ENCODE measurements at regions not wholly inside any gene's neighbourhood (a gene's known extent, or its start where the extent isn't known, plus 50 kb on each side); places are given as distances from the start of the nearest gene placed in this dataset.

GRCh38 chr16:48105976-48106375 is 49.8 kb downstream of the ABCC12 start:
- no peak for TF ChIP-seq CTCF (IDR thresholded peaks at IDR 0.05; ENCODE audit: low read depth, low read length)
- no peak overlapping the region for H3K4me3 ChIP-seq (ENCODE audit: low read depth, low read length)

- no peak overlapping the region for H3K4me3 ChIP-seq (ENCODE audit: low read depth, low read length)
- TF ChIP-seq CTCF (IDR thresholded peaks at IDR 0.05; ENCODE audit: low read depth, low read length) = no peak
Observed at GRCh38 chr16:48105456-48105855, 50.3 kb downstream of the ABCC12 start.

GRCh38 chr16:48103591-48103990 is 52.2 kb downstream of the ABCC12 start:
- TF ChIP-seq CTCF (IDR thresholded peaks at IDR 0.05; ENCODE audit: low read depth, low read length) = no peak
- H3K4me3 ChIP-seq (ENCODE audit: low read depth, low read length) = no peak overlapping the region

- TF ChIP-seq CTCF (IDR thresholded peaks at IDR 0.05; ENCODE audit: low read depth, low read length) = no peak
- H3K4me3 ChIP-seq (ENCODE audit: low read depth, low read length) = no peak overlapping the region
Observed at GRCh38 chr16:48102083-48103008, 53.4 kb downstream of the ABCC12 start.

- H3K4me3 ChIP-seq (ENCODE audit: low read depth, low read length) = no peak overlapping the region
- TF ChIP-seq CTCF (IDR thresholded peaks at IDR 0.05; ENCODE audit: low read depth, low read length) = no peak
Observed at GRCh38 chr16:48101069-48101674, 54.6 kb downstream of the ABCC12 start.

GRCh38 chr16:48099455-48099854 is 56.3 kb downstream of the ABCC12 start:
- TF ChIP-seq CTCF (IDR thresholded peaks at IDR 0.05; ENCODE audit: low read depth, low read length) = no peak

GRCh38 chr16:48098472-48098871 is 57.3 kb downstream of the ABCC12 start:
- H3K4me3 ChIP-seq (ENCODE audit: low read depth, low read length) = no peak overlapping the region
- TF ChIP-seq CTCF (IDR thresholded peaks at IDR 0.05; ENCODE audit: low read depth, low read length) = no peak

More at GRCh38 chr16:48099455-48099854, 56.3 kb downstream of the ABCC12 start:
- H3K4me3 ChIP-seq (ENCODE audit: low read depth, low read length) = no peak overlapping the region
